OCI-LY7 (cell line): ENCODE measurements at regions not wholly inside any gene's neighbourhood (a gene's known extent, or its start where the extent isn't known, plus 50 kb on each side); places are given as distances from the start of the nearest gene placed in this dataset.

ENCODE experiments used
- BruUV-seq: library from RNA; stranded (reverse); fragments of 400-500 nt; replicated peaks from 2 replicates; lab custom pipeline; 2021; lab: Mats Ljungman, UMichigan
- CTCF ChIA-PET: fragments of 300-600 bp; sonication (Branson Sonifier 250); formaldehyde crosslinking; loops from one replicate; lab custom pipeline; 2022; ENCODE audit warnings: antibody characterized with exemption; ENCODE audit not compliant: unreplicated experiment; lab: Charles Lee
- POLR2A ChIA-PET: fragments of 300-600 bp; sonication (Branson Sonifier 250); formaldehyde crosslinking; loops from one replicate; lab custom pipeline; 2022; ENCODE audit warnings: antibody characterized with exemption; lab: Charles Lee
- DNase-seq: peaks from one replicate; pipeline ENCODE4 v3.0.0-alpha.2; 2015; ENCODE audit warnings: low spot score
- H2AFZ ChIP-seq: fragments of 200-600 bp; sonication (generic), shearing (Covaris generic); 2 replicates; pipeline ENCODE4 v1.6.1; 2014; ENCODE audit warnings: mild to moderate bottlenecking, antibody characterized with exemption, low read length, moderate library complexity
- H3K27ac ChIP-seq: fragments of 200-600 bp; sonication (generic); 2 replicates; pipeline ENCODE4 v1.5.1; 2014; ENCODE audit warnings: mixed run types, low read depth, mild to moderate bottlenecking, moderate library complexity, low read length, inconsistent platforms; ENCODE audit not compliant: poor library complexity, severe bottlenecking
- H3K36me3 ChIP-seq: fragments of 200-600 bp; sonication (generic); 2 replicates; pipeline ENCODE4 v1.6.1; 2014; ENCODE audit warnings: mild to moderate bottlenecking, antibody characterized with exemption, low read length, moderate library complexity, mixed read lengths; ENCODE audit not compliant: insufficient read depth
- H3K4me1 ChIP-seq: fragments of 200-600 bp; sonication (generic); 2 replicates; pipeline ENCODE4 v1.5.1; 2014; ENCODE audit warnings: mild to moderate bottlenecking, low read length; ENCODE audit not compliant: insufficient read depth, poor library complexity, severe bottlenecking
- H3K4me2 ChIP-seq: fragments of 200-600 bp; sonication (generic); 2 replicates; pipeline ENCODE4 v1.6.1; 2014; ENCODE audit warnings: mild to moderate bottlenecking, low read length
- H3K4me3 ChIP-seq: fragments of 200-600 bp; sonication (generic); 2 replicates; pipeline ENCODE4 v1.5.1; 2014; ENCODE audit warnings: mild to moderate bottlenecking, low read depth, low read length; ENCODE audit not compliant: poor library complexity, severe bottlenecking
- H3K79me2 ChIP-seq: fragments of 200-600 bp; sonication (generic); 2 replicates; pipeline ENCODE4 v1.6.1; 2016; ENCODE audit warnings: low read depth, mild to moderate bottlenecking, low read length, moderate library complexity, mixed read lengths; ENCODE audit not compliant: insufficient read depth
- H3K9me2 ChIP-seq: fragments of 200-600 bp; sonication (generic); 2 replicates; pipeline ENCODE4 v1.6.1; 2016; ENCODE audit warnings: mild to moderate bottlenecking, low read length, mixed read lengths; ENCODE audit not compliant: insufficient read depth
- H3K9me3 ChIP-seq: fragments of 200-600 bp; sonication (generic); 2 replicates; pipeline ENCODE4 v1.6.1; 2014; ENCODE audit warnings: mild to moderate bottlenecking, mixed run types, low read length, mixed read lengths
- H4K20me1 ChIP-seq: fragments of 200-600 bp; sonication (generic); 2 replicates; pipeline ENCODE4 v1.6.1; 2014; ENCODE audit warnings: mild to moderate bottlenecking, antibody characterized with exemption, low read length, moderate library complexity, mixed read lengths; ENCODE audit not compliant: insufficient read depth
- EZH2phosphoT487 ChIP-seq: fragments of 200-600 bp; sonication (generic); IDR thresholded peaks from 2 replicates; pipeline ENCODE4 v1.6.1; 2018; ENCODE audit warnings: low read depth, borderline replicate concordance, mild to moderate bottlenecking, mixed run types, antibody characterized with exemption, low read length, moderate library complexity, mixed read lengths
- intact Hi-C: fragments of 100-400 bp; cut with micrococcal nuclease; formaldehyde crosslinking; loops from one replicate; pipeline ENCODE4 v1.10.0; 2022; ENCODE audit not compliant: unreplicated experiment
- TF ChIP-seq, protein P1 (sequence below): fragments of 200-600 bp; sonication (generic); conservative IDR thresholded peaks from 2 replicates; pipeline ENCODE4 v1.5.1; 2014; ENCODE audit warnings: mild to moderate bottlenecking, antibody characterized with exemption, low read length, moderate library complexity, mixed read lengths

DNA sequence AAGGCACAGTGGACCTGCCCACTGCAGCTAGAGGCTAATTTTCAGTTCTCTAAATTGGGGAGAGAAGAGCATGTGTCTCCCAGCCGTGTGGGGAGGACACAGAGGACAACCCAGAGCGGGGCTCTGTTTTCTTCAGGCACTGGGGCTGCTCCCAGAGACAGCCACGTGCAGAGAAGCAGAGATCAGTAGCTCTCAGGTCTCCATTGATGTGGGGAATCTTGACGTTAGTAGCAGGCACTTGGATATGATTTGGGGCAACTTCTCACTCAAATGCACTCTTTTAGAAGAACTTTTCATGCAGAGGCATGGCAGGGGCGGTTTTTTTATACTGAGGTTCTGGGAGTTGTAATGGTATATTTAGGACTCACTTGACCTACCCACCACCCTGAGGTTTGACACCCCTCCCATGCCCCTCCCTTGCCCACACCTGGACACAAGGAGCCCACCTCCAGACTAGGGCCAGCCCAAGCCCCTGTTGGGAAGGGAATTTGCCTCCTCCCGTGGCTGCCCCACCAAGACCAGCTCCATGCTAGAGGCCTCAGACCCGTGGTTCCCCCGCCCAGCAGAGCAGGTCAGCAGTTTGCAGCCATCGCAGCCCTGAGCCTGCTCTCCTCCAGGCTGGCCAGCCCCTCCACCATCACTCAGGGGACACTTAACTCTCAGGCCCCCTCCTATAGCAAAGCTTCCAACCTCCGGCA, 94.2 kb upstream of the RTL6 start:
- CTCF ChIA-PET = no interaction called here
- TF ChIP-seq, protein P1, sequence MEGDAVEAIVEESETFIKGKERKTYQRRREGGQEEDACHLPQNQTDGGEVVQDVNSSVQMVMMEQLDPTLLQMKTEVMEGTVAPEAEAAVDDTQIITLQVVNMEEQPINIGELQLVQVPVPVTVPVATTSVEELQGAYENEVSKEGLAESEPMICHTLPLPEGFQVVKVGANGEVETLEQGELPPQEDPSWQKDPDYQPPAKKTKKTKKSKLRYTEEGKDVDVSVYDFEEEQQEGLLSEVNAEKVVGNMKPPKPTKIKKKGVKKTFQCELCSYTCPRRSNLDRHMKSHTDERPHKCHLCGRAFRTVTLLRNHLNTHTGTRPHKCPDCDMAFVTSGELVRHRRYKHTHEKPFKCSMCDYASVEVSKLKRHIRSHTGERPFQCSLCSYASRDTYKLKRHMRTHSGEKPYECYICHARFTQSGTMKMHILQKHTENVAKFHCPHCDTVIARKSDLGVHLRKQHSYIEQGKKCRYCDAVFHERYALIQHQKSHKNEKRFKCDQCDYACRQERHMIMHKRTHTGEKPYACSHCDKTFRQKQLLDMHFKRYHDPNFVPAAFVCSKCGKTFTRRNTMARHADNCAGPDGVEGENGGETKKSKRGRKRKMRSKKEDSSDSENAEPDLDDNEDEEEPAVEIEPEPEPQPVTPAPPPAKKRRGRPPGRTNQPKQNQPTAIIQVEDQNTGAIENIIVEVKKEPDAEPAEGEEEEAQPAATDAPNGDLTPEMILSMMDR = no peak
- no peak for TF ChIP-seq EZH2phosphoT487
- Histone ChIP-seq H3K9me3 (no peaks in the 10 kb centered on the region), H4K20me1 (no peaks in the 10 kb centered on the region), H3K36me3 (no peaks in the 10 kb centered on the region), H3K9me2 (no peaks in the 10 kb centered on the region), H3K4me1 (no peaks in the 10 kb centered on the region), H2AFZ (no peak overlapping the region), H3K4me3 (no peak overlapping the region), H3K27ac (no peak overlapping the region), H3K4me2 (no peak overlapping the region), H3K79me2 (no peaks in the 10 kb centered on the region)
- no peak for DNase-seq
- intact Hi-C loops = no loop called here
- BruUV-seq = no TSS peak
- POLR2A ChIA-PET = no interaction called here

DNA sequence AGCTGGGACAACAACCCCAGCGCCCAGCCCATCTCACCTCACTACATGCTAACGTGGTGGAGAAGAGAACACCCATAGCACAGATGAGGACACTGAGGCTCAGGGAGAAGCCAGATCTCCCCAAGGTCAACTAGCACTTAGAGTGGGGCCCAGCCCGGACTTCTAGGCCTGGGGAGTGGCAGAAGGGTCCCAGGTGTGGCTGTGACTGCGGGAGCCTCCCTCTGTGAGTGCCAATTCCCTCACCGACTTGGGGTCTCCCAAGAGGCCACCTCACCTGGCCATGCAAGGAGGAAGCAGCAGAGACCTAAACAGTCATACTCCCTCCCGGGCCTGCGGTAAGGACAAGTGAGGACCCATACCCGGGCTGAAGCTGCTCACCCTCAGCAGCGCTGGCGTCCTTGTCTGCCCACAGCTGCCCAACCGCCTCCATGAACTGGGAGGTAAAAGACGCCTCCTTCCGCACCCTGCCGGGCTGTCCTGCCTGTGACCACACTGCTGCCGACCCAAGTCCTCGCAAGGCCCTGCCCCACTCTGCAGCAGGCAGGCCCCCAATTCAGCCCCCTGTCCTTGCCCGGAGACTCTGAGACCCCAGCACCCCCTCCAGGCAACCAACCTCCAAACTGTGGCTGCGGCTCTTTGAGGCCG, 93.2 kb upstream of the RTL6 start:
- no peak overlapping the region for H3K4me2 ChIP-seq
- no peak for TF ChIP-seq EZH2phosphoT487
- TF ChIP-seq, protein P1 = no peak
- H3K9me2 ChIP-seq = no peaks in the 10 kb centered on the region
- H3K27ac ChIP-seq = no peak overlapping the region
- no peaks in the 10 kb centered on the region for H3K36me3 ChIP-seq
- intact Hi-C loops = no loop called here
- no peak for DNase-seq
- no peaks in the 10 kb centered on the region for H3K9me3 ChIP-seq
- no peak overlapping the region for H2AFZ ChIP-seq
- no peaks in the 10 kb centered on the region for H4K20me1 ChIP-seq
- H3K4me1 ChIP-seq = no peaks in the 10 kb centered on the region
- CTCF ChIA-PET = no interaction called here
- POLR2A ChIA-PET = no interaction called here
- H3K79me2 ChIP-seq = no peaks in the 10 kb centered on the region
- no peak overlapping the region for H3K4me3 ChIP-seq
- BruUV-seq = no TSS peak

DNA sequence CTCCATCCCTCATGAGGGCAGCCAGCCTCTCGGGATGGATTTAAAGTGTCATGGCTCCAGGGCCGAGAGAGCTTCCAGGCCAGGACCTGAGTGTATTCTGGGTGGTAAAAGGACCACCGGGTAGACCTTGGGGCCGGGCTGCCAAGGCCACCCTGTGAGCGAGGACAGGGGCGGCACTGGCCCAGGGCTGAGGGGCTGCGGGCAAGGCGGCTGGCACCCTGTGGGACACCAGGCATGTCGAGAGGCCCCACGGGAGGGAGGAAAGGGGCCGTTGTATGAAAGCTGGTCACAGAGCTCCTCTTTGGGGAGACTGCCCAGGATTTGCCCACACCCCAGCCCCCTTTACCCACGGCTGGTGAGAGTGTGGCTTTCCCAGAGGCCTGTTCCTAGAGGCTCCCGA, 92.3 kb upstream of the RTL6 start:
- POLR2A ChIA-PET = interaction anchor here (0.6 kb wide), 1 partner anchor 53 kb away, joined by 3 read pairs; no protein-coding TSS in a partner anchor
- Histone ChIP-seq H3K9me2 (no peaks in the 10 kb centered on the region), H3K36me3 (no peaks in the 10 kb centered on the region), H3K27ac (no peak overlapping the region), H3K4me1 (no peaks in the 10 kb centered on the region), H3K4me2 (no peak overlapping the region), H3K4me3 (no peak overlapping the region), H3K9me3 (no peaks in the 10 kb centered on the region), H2AFZ (no peak overlapping the region), H4K20me1 (no peaks in the 10 kb centered on the region), H3K79me2 (no peaks in the 10 kb centered on the region)
- DNase-seq = no peak
- CTCF ChIA-PET = no interaction called here
- no peak for TF ChIP-seq EZH2phosphoT487
- TF ChIP-seq, protein P1 = no peak
- intact Hi-C loops = no loop called here
- no TSS peak for BruUV-seq
